ENCODE measurements at regions not wholly inside any gene's neighbourhood (a gene's known extent, or its start where the extent isn't known, plus 50 kb on each side); places are given as distances from the start of the nearest gene placed in this dataset.

GRCh38 chr14:104297313-104297704 is 158.9 kb downstream of the KIF26A start:
- Histone ChIP-seq H3K9me3 (ENCODE audit: severe bottlenecking) (no peaks in the 10 kb centered on the region), H3K27ac (ENCODE audit: poor library complexity, severe bottlenecking) (no peak overlapping the region), H3K4me1 (ENCODE audit: insufficient read depth, poor library complexity, severe bottlenecking) (no peaks in the 10 kb centered on the region), H3K4me3 (ENCODE audit: severe bottlenecking) (no peak overlapping the region), H3K36me3 (ENCODE audit: low read depth) (no peaks in the 10 kb centered on the region), H3K27me3 (ENCODE audit: insufficient read depth, poor library complexity, severe bottlenecking) (peaks cover 10% of the 10 kb centered on the region)
- ATAC-seq (ENCODE audit: low read depth), result no peak
- no peak for TF ChIP-seq CTCF (IDR thresholded peaks at IDR 0.05; ENCODE audit: poor library complexity, severe bottlenecking)
- peak; percentile 47 for DNase-seq (ENCODE audit: low spot score)

GRCh38 chr14:104297721-104298401 is 159.5 kb downstream of the KIF26A start:
- Histone ChIP-seq H3K27me3 (ENCODE audit: insufficient read depth, poor library complexity, severe bottlenecking) (peaks cover 10% of the 10 kb centered on the region), H3K9me3 (ENCODE audit: severe bottlenecking) (peaks cover 1% of the 10 kb centered on the region), H3K27ac (ENCODE audit: poor library complexity, severe bottlenecking) (no peak overlapping the region), H3K4me3 (ENCODE audit: severe bottlenecking) (no peak overlapping the region), H3K4me1 (ENCODE audit: insufficient read depth, poor library complexity, severe bottlenecking) (no peaks in the 10 kb centered on the region), H3K36me3 (ENCODE audit: low read depth) (no peaks in the 10 kb centered on the region)
- TF ChIP-seq CTCF (IDR thresholded peaks at IDR 0.05; ENCODE audit: poor library complexity, severe bottlenecking), result no peak
- ATAC-seq (ENCODE audit: low read depth) (no peak), DNase-seq (ENCODE audit: low spot score) (peak; percentile 60)

GRCh38 chr14:104298458-104298857 is 160.1 kb downstream of the KIF26A start:
- no peak for ATAC-seq (ENCODE audit: low read depth)
- no peak for TF ChIP-seq CTCF (IDR thresholded peaks at IDR 0.05; ENCODE audit: poor library complexity, severe bottlenecking)
- peaks cover 1% of the 10 kb centered on the region for H3K9me3 ChIP-seq (ENCODE audit: severe bottlenecking)

GRCh38 chr14:104299993-104300761 is 161.8 kb downstream of the KIF26A start:
- peaks cover 1% of the 10 kb centered on the region for H3K9me3 ChIP-seq (ENCODE audit: severe bottlenecking)

More at GRCh38 chr14:104298458-104298857, 160.1 kb downstream of the KIF26A start:
- no peak for DNase-seq (ENCODE audit: low spot score)
- H3K4me3 ChIP-seq (ENCODE audit: severe bottlenecking), result no peak overlapping the region
- H3K36me3 ChIP-seq (ENCODE audit: low read depth), result no peaks in the 10 kb centered on the region
- H3K27ac ChIP-seq (ENCODE audit: poor library complexity, severe bottlenecking), result no peak overlapping the region
- no peaks in the 10 kb centered on the region for H3K4me1 ChIP-seq (ENCODE audit: insufficient read depth, poor library complexity, severe bottlenecking)
- peaks cover 14% of the 10 kb centered on the region for H3K27me3 ChIP-seq (ENCODE audit: insufficient read depth, poor library complexity, severe bottlenecking)

More at GRCh38 chr14:104299993-104300761, 161.8 kb downstream of the KIF26A start:
- H3K27ac ChIP-seq (ENCODE audit: poor library complexity, severe bottlenecking), result no peak overlapping the region
- ATAC-seq (ENCODE audit: low read depth), result no peak
- H3K27me3 ChIP-seq (ENCODE audit: insufficient read depth, poor library complexity, severe bottlenecking), result peaks cover 17% of the 10 kb centered on the region
- H3K36me3 ChIP-seq (ENCODE audit: low read depth), result no peaks in the 10 kb centered on the region
- no peaks in the 10 kb centered on the region for H3K4me1 ChIP-seq (ENCODE audit: insufficient read depth, poor library complexity, severe bottlenecking)
- no peak overlapping the region for H3K4me3 ChIP-seq (ENCODE audit: severe bottlenecking)
- DNase-seq (ENCODE audit: low spot score), result peak; percentile 67
- TF ChIP-seq CTCF (IDR thresholded peaks at IDR 0.05; ENCODE audit: poor library complexity, severe bottlenecking), result no peak
